Non-pigmented ciliary epithelial cell (primary cell): ENCODE measurements at regions not wholly inside any gene's neighbourhood (a gene's known extent, or its start where the extent isn't known, plus 50 kb on each side); places are given as distances from the start of the nearest gene placed in this dataset.

ENCODE experiments used
- DNase-seq: peaks from one replicate; pipeline ENCODE4 v3.0.0-alpha.2; 2010; ENCODE audit warnings: low read depth

DNA sequence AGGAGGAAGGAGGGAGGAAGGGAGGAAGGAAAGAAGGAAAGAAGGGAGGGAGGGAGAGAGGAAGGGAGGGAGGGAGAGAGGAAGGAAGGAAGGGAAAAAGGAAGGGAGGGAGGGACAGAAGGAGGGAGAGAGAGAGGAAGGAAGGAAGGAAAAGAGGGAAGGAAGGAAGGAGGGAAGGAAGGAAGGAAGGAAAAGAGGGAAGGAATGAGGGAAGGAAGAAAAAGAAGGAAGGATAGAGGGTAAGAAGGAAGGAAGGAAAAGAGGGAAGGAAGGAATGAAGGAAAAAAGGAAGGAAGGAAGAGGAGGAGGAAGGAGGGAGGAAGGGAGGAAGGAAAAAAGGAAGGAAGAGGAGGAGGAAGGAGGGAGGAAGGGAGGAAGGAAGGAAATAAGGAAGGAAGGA, 796.8 kb downstream of the ARAP2 start:
- DNase-seq: no peak

DNA sequence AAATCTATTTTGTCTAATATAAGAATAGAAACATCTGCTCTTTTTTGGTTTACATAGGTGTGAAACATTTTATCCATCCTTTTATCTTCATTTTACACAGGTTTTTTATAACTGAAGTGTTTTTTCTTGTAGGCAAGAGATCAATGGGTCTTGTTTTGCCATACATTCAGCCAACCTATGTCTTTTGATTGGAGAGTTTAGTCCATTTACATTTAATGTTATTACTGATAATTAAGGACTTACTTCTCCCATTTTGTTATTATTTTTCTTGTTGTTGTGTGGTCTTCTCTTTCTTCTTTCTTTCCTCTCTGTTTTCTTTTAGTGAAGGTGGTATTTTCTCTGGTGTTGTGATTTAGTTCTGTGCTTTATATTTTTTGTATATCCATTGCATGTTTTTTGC, 785.3 kb downstream of the ARAP2 start:
- no peak for DNase-seq

DNA sequence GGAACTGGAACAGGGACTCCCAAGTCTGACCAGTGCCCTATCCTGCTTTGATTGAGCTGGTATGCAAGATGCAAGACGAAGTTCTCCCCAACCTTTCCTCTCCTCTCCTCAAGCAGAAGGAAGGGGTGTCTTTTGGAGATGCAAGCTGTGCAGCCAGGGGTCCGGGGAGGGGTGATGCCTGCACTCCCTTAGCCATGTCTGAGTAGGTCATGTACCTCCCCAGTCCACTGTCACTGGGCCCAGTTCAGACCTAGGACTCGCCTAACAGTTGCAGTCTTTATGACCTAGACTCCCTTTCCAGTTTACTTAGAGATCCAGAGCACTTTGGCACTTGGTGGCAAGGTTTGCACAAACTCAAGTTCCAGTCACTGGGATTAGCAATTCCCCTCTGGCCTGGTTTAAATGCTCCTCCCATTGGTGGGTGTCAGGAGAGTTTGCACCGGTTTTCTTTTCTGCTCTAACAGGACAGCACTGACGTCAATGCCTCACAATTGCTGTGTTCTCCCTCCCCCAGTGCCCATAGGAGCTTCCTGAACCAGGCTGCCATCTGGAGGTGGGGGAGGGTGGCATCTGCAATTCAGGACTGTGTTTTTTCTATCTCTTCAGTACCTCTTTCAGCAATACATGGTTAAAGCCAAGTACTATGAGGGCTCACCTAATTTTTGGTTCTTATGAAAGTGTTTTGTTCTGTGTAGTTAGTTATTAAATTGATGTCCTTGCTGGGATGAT, 782.2 kb downstream of the ARAP2 start:
- DNase-seq: no peak

DNA sequence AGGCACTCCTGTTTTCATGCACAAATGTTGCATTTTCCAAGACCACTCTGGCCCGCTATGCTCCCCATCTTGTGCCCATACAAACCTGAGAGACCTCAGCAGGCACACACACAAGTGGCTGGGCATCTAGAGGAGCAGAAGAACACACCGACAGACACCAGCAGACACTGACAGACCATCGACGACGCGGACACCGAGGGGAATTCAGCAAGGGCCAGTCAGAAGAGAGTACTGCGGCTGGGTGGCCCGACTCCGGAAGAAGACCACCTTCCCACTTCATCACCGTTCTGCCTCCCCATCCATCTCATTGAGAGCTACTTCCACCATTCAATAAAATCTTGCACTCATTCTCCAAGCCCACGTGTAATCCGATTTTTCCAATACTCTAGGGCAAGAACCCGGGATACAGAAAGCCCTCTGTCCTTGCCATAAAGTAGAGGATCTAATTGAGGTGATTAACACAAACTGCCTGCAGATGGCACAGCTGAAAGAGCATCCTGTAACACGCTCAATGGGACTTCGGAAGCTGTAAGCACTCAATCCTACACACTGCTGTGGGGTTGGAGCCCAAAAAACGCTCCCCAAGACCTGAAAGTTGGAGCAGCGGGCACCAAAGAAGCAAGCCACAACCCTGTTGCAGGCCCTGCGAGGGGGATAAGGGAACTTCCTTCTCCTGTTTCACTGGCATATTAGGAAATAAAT, 780.9 kb downstream of the ARAP2 start:
- no peak for DNase-seq

- DNase-seq: no peak
Observed at GRCh38 chr4:35464964-35465528, 779.3 kb downstream of the ARAP2 start.

- DNase-seq: no peak
Observed at GRCh38 chr4:35491093-35491492, 753.2 kb downstream of the ARAP2 start.

- no peak for DNase-seq
Observed at GRCh38 chr4:35493977-35494376, 750.3 kb downstream of the ARAP2 start.

- DNase-seq: no peak
Observed at GRCh38 chr4:35494955-35495354, 749.4 kb downstream of the ARAP2 start.

GRCh38 chr4:35500812-35501211, 743.5 kb downstream of the ARAP2 start:
- DNase-seq: no peak

DNA sequence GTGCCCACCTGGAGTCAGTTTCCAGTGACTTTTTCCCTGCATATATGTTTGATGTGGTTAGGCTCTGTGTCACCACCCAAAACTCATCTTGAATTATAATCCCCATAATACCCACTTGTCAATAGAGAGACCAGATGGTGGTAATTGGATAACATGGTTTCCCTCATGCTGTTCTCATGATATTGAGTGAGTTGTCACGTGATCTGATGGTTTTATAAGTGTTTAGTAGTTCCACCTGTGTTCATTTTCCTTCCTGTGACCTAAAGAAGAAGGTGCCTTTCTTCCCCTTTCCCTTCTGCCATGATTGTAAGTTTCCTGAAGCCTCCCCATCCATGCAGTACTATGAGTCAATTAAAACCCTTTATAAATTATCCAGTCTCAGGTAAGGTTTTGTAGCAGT, 740.9 kb downstream of the ARAP2 start:
- DNase-seq: no peak

GRCh38 chr4:35506161-35506560, 738.2 kb downstream of the ARAP2 start:
- DNase-seq: no peak

DNA sequence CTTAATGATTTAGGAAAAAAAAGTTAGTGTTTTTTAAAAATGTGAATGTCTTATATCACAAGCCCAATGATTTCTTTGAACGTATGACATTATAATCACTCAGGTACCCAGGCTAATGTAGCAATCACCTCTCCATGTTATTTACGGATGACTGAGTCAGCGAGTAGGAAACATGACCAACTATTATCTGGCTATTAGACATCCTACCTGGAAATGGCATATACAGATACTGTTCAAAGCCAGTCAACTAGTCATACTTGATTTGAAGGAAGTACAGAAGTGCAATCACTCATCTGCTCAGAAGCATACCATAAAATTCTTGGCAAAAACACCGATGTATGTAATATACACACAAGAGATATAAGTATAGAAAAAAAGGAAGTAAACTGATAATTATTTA, 732.5 kb downstream of the ARAP2 start:
- DNase-seq: no peak

DNA sequence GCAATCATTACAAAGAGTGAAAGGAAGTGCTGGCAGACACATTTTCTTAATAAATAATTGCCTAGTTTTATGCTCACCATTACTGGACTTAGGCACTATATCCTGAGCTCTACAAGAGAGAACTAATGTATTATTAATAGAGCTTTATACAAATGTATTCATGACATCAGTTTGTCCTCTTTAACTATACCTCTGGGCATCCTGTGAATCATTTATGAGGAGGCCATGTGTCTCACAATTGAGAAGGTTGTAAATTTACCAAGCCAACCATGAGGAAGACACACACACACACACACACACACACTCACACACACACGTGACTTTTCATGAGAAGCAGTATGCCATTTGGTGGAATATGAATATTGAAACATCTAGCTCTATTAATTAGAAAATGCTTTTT, 728.2 kb downstream of the ARAP2 start:
- DNase-seq: no peak

DNA sequence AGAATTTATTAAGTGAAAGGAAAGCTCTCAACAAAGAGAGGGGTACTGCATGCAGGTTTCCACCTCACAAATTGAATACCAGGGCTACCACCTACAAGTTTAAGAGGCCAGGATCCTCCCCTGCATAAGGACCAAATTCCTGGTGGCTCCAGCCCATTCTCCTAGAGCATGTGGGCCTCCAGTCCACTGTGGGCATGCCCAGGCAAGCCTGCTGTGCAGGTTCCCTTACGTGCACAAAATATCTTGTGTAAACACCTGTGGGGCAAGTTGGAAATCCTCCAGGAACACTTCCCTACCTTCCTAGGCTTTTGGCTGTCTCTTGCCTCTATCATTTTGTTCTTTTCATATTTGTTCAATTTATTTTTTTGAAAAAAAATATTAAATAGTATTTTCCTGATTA, 724.3 kb downstream of the ARAP2 start:
- no peak for DNase-seq

DNA sequence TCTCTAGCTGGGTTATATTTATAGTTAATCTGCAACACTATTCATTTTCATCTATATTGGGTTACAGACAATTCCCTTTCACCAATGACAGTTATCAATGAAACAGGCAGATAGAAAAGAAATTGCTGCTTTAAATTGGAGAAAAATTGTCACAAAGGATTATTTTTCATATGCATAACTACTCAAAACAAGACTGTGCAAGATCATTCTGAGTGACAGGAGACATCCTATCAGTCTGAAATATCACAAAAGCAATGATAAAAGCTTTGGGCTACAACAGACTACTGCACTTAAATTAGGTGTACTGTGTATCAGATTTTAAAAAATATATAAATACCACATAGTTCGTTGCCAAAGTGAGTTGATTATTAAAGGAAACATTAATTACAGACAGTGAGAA, 722.6 kb downstream of the ARAP2 start:
- no peak for DNase-seq

DNA sequence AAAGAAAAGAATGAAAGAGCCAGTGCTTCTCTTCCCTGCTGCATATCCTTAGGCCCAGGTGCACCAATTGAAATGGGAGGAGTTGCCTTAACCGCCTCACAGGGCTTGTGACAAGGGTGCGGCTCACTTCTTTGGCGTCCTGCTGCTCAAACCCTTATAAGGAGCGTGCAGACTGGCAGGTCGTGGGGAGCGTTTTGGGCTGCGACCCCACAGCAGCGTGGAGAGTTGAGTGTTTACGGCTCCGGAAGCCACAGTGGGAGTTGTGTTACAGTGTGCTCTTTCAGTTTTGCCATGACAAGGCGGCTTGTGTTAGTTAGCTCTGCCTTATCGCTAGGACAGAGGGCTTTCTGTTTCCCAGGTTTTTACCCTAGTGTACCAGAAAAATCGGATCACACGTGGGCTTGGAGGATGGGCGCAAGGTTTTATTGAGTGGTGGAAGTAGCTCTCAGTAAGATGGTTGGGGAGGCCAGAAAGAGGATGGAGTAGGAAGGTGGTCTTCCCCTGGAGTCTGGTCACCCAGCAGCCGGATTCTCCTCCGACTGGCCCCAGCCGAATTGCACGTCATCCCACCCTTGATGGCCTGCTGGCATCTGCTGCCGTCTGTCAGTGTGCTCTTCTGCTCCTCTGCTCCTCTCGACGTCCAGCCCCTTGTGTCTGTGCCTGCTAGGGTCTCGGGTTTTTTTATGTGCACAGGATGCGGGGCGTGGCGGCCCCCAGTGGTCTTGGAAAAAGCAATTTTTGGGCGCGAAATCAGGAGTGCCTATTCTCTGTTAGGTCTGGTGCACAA, 718.9 kb downstream of the ARAP2 start:
- DNase-seq: no peak

DNA sequence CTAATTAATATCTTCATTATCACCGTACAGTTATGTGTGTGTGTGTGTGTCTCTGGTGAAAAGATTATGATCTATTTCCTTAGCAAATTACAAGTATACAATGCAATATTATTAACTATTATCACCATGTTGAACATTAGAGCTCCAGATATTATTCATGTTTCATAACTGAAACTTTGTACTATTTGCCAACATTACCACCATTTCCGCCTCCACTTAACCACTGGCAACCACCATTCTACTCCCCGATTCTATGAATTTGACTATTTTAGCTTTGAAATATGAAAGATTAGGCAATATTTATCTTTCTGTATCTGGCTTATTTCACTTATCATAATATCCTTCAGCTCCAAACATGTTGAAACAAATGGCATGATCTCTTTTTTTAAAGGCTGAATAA, 717.9 kb downstream of the ARAP2 start:
- no peak for DNase-seq

DNA sequence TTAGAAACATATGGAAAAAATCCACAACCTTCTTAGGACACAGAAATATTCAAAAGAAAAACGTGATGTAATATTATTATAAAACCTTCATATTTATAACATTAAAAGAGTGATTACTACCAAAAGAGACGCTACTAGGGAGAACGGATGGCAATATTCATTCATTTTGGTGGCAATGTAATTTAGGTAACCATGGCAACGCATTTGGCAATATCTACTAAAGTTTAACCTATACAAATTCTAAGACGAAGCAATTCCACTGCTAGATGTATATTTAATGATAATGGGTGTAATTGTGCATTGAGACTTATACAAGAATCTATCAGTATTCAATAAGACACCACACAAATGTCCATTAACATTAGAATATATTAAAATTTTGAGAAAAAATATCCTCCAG, 709.4 kb downstream of the ARAP2 start:
- DNase-seq: no peak

DNA sequence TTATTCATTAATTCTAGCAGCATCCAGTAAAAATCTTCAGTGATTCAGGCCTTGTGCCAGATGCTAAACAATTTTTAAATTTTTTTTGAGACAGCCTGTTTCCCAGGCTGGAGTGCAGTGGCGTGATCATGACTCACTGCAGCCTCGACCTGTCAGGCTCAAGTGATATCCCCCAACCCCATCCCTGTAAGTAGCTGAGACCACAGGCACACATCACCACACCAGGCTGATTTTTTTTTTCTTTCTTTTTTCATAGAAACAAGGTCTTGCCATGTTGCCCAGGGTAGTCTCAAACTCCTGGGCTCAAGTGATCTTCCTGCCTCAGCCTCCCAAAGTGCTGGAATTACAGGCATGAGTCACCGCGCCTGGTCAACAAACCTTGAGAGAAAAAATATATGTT, 705.5 kb downstream of the ARAP2 start:
- no peak for DNase-seq

DNA sequence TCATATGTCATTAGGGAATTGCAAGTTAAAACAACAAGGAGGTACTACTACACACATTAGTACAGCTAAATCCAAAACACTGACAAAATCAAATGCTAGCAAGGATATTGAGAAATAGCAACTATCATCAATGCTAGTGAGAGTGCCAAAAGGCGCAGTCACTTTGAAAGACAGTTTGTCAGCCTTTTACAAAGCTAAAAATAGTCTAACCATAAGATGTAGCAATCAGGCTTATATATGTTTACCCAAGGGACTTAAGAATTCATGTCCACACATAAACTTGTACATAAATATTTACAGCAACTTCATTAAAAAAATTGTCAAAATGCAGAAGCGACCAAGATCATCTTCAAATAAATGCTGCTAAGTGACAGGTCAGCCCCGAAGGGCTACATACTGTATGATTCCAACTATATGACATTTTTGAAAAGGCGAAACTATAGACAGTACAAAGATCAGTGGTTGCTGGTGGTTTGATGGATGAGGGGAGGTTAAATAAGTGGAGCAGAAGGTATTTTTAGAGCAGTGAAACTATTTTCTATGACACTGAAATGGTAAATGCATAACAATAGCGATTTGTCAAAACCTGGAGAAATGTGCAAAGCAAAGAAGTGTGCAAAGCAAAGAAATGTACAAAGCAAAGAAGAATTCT, 704.8 kb downstream of the ARAP2 start:
- DNase-seq: no peak

DNA sequence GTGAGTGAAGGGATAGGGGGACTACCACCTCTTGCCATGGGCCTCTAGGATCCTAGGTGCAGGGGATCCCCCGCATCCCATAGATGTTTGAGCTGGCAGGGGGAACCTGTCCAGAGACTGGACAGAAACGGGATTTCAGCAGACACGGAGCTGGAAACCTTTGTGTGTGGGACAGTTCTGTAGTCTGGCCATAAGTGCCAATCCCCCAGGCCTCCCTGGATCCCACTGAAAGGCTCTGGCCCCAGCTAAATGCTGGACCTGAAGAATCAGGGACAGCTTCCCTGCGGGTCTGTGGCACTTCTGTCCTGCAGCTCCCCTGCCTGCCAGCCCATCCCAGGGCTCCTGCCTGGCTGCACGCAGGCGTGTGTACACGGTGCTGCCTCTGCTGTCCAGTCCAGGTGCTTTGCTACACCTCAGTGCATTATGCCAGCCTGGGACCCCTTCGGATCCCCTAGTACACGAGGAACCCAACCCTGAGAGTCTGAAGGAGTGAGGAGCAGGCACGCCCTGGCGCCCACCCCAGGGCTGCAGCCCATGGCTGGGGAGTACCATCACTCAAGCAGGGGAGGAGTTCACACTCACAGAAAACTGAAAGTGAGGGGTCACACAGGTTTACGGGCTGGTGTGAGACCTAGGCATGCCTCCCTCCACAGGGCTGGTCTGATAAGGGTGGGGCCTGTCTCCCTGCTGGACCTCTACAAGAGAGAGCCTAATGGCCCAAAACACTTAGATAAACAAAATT, 703.0 kb downstream of the ARAP2 start:
- DNase-seq: no peak

DNA sequence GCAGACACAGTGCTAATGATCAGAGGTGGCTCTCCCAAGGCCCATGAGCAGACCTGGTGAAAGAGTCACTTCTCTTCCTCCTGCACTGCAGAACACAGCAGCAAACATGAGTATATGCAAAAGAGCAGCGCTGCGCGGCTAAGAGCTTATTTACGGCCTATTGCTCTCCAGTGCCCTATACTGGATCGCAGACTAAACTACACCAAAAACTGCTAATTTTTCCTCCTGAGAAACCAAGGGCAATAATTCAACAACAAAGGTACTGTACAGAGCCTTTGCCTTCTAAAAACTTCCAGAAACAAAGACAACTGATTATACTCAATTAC, 702.5 kb downstream of the ARAP2 start:
- DNase-seq: no peak
